H1 (cell line): ENCODE measurements at regions not wholly inside any gene's neighbourhood (a gene's known extent, or its start where the extent isn't known, plus 50 kb on each side); places are given as distances from the start of the nearest gene placed in this dataset.

Source experiments
- CTCF ChIA-PET: fragments of 300-600 bp; sonication (Branson Sonifier 250); formaldehyde crosslinking; loops from one replicate; lab custom pipeline; 2021; ENCODE audit not compliant: partially characterized antibody; lab: Charles Lee
- POLR2A ChIA-PET: fragments of 300-600 bp; sonication (Branson Sonifier 250); formaldehyde crosslinking; loops from one replicate; lab custom pipeline; 2021; ENCODE audit warnings: inconsistent platforms; ENCODE audit not compliant: partially characterized antibody; lab: Charles Lee
- DNase-seq, 2 experiments: peaks; one replicate each; pipeline versions ENCODE4 v3.0.0 to v3.0.0-alpha.2; 2010 to 2022; ENCODE audit warnings: low spot score in 2 of 2, low read depth in 1 of 2, mixed read lengths in 1 of 2
- FAIRE-seq: peaks from 2 replicates; lab custom pipeline; 2011; peaks lifted over from hg19 to GRCh38; lab: Jason Lieb, UNC
- H2AFZ ChIP-seq: 2 replicates; pipeline ENCODE4 v1.8.1; 2012; ENCODE audit warnings: low read length, inconsistent platforms
- H2AK5ac ChIP-seq: 2 replicates; pipeline ENCODE4 v1.6.1; 2013; ENCODE audit warnings: low read depth, low read length
- H2BK120ac ChIP-seq: replicated peaks from 2 replicates; pipeline ENCODE3; 2013; ENCODE audit warnings: low read depth, low read length, inconsistent platforms
- H2BK12ac ChIP-seq: 2 replicates; pipeline ENCODE4 v1.6.1; 2013; ENCODE audit warnings: low read depth, low read length
- H2BK15ac ChIP-seq: 2 replicates; pipeline ENCODE4 v1.6.1; 2013; ENCODE audit warnings: low read length
- H2BK20ac ChIP-seq: 2 replicates; pipeline ENCODE4 v1.6.1; 2013; ENCODE audit warnings: low read length
- H2BK5ac ChIP-seq: 2 replicates; pipeline ENCODE4 v1.6.1; 2013; ENCODE audit warnings: low read depth, low read length
- H3K14ac ChIP-seq: 2 replicates; pipeline ENCODE4 v1.6.1; 2013; ENCODE audit warnings: inconsistent platforms; ENCODE audit not compliant: insufficient read length
- H3K18ac ChIP-seq: 2 replicates; pipeline ENCODE4 v1.6.1; 2013; ENCODE audit warnings: low read length; ENCODE audit errors: extremely low read depth
- H3K23ac ChIP-seq: 2 replicates; pipeline ENCODE4 v1.6.1; 2013; ENCODE audit warnings: inconsistent platforms; ENCODE audit not compliant: insufficient read length
- H3K23me2 ChIP-seq: 2 replicates; pipeline ENCODE4 v1.6.1; 2013; ENCODE audit warnings: low read depth, low read length
- H3K27ac ChIP-seq: 2 replicates; pipeline ENCODE4 v1.6.1; 2011; ENCODE audit warnings: low read depth, low read length, inconsistent platforms
- H3K27me3 ChIP-seq, 4 experiments: replicated peaks in 1 of 4; 1 replicate in 1 of 4; 2 replicates in 3 of 4; pipeline versions ENCODE4 v1.6.1 to v1.8.1; 2011 to 2013; ENCODE audit warnings: low read length in 3 of 4, mild to moderate bottlenecking in 3 of 4, inconsistent platforms in 2 of 4, mixed read lengths in 2 of 4, moderate library complexity in 1 of 4; ENCODE audit not compliant: control insufficient read depth in 3 of 4, insufficient read depth in 3 of 4; ENCODE audit errors: extremely low read depth in 1 of 4
- H3K36me3 ChIP-seq, 4 experiments: 2 replicates each; pipeline versions ENCODE4 v1.6.1 to v1.8.1; 2011 to 2013; ENCODE audit warnings: mild to moderate bottlenecking in 4 of 4, low read length in 3 of 4, moderate library complexity in 2 of 4, control low read depth in 1 of 4, inconsistent platforms in 1 of 4; ENCODE audit not compliant: insufficient read depth in 4 of 4, control insufficient read depth in 2 of 4
- H3K4ac ChIP-seq: replicated peaks from 2 replicates; pipeline ENCODE3; 2013; ENCODE audit warnings: low read length, low read depth, mixed read lengths, inconsistent platforms; ENCODE audit not compliant: insufficient read length
- H3K4me1 ChIP-seq, 4 experiments: replicated peaks in 1 of 4; 1 replicate in 1 of 4; 2 replicates in 3 of 4; pipeline versions ENCODE4 v1.6.1 to v1.8.1; 2011 to 2013; ENCODE audit warnings: low read length in 3 of 4, inconsistent platforms in 2 of 4, mixed read lengths in 1 of 4; ENCODE audit not compliant: insufficient read depth in 4 of 4, control insufficient read depth in 3 of 4
- H3K4me2 ChIP-seq, 2 experiments: 2 replicates each; pipeline versions ENCODE4 v1.6.1 to v1.8.1; 2011 to 2013; ENCODE audit warnings: low read depth in 2 of 2, low read length in 2 of 2, control low read depth in 1 of 2, inconsistent platforms in 1 of 2, mild to moderate bottlenecking in 1 of 2; ENCODE audit not compliant: insufficient read depth in 1 of 2
- H3K4me3 ChIP-seq, 4 experiments: fragments of 200-600, 300-600 bp in 1 of 4; sonication (generic), shearing (Covaris generic), sonication (Bioruptor Twin) in 1 of 4; 2 replicates each; pipeline versions ENCODE4 v1.5.1 to v1.8.1; 2011 to 2016; ENCODE audit warnings: low read length in 4 of 4, low read depth in 3 of 4, control low read depth in 2 of 4, inconsistent platforms in 2 of 4, mild to moderate bottlenecking in 2 of 4, mixed read lengths in 1 of 4, moderate library complexity in 1 of 4; ENCODE audit not compliant: insufficient read depth in 2 of 4; ENCODE audit errors: extremely low read depth in 1 of 4
- H3K56ac ChIP-seq: replicated peaks from 2 replicates; pipeline ENCODE3; 2013; ENCODE audit warnings: low read depth, mild to moderate bottlenecking, mixed read lengths, low read length, inconsistent platforms; ENCODE audit not compliant: insufficient read length
- H3K79me1 ChIP-seq: 2 replicates; pipeline ENCODE4 v1.6.1; 2013; ENCODE audit warnings: low read depth, low read length, control low read depth
- H3K79me2 ChIP-seq, 2 experiments: 2 replicates each; pipeline versions ENCODE4 v1.6.1 to v1.8.1; 2012 to 2013; ENCODE audit warnings: low read length in 2 of 2, mild to moderate bottlenecking in 2 of 2, inconsistent platforms in 1 of 2; ENCODE audit not compliant: insufficient read depth in 2 of 2, control insufficient read depth in 1 of 2
- H3K9ac ChIP-seq, 4 experiments: replicated peaks in 1 of 4; 1 replicate in 1 of 4; 2 replicates in 3 of 4; pipeline versions ENCODE4 v1.6.1 to v1.8.1; 2011 to 2013; ENCODE audit warnings: low read depth in 3 of 4, low read length in 3 of 4, control low read depth in 2 of 4, mild to moderate bottlenecking in 2 of 4, moderate library complexity in 2 of 4, inconsistent platforms in 1 of 4; ENCODE audit errors: extremely low read depth in 1 of 4
- H3K9me3 ChIP-seq, 2 experiments: 2 replicates each; pipeline versions ENCODE4 v1.6.1 to v1.8.1; 2012 to 2013; ENCODE audit warnings: mild to moderate bottlenecking in 2 of 2, moderate library complexity in 2 of 2, control low read depth in 1 of 2, inconsistent platforms in 1 of 2, low read depth in 1 of 2, low read length in 1 of 2, mixed read lengths in 1 of 2; ENCODE audit not compliant: insufficient read depth in 2 of 2
- H4K20me1 ChIP-seq, 2 experiments: replicated peaks in 1 of 2; 2 replicates each; pipeline versions ENCODE3 to v1.8.1; 2011 to 2013; ENCODE audit warnings: inconsistent platforms in 2 of 2, low read length in 2 of 2, mild to moderate bottlenecking in 1 of 2; ENCODE audit not compliant: insufficient read depth in 2 of 2, control insufficient read depth in 1 of 2
- H4K5ac ChIP-seq: 2 replicates; pipeline ENCODE4 v1.6.1; 2013; ENCODE audit warnings: low read length, low read depth, mixed read lengths, inconsistent platforms; ENCODE audit not compliant: insufficient read length
- H4K8ac ChIP-seq: 2 replicates; pipeline ENCODE4 v1.8.0; 2013; ENCODE audit warnings: mild to moderate bottlenecking, moderate library complexity, low read length, inconsistent platforms; ENCODE audit not compliant: insufficient read depth; ENCODE audit errors: extremely low read depth
- H4K91ac ChIP-seq: replicated peaks from 2 replicates; pipeline ENCODE3; 2013; ENCODE audit warnings: low read length, mixed read lengths, inconsistent platforms; ENCODE audit not compliant: insufficient read length
- E2F6 ChIP-seq: IDR thresholded peaks from 2 replicates; pipeline ENCODE4 v1.6.1; 2012; ENCODE audit warnings: inconsistent platforms
- RXRA ChIP-seq: IDR thresholded peaks from 2 replicates; pipeline ENCODE4 v1.6.1; 2011; ENCODE audit warnings: low read depth, mild to moderate bottlenecking, low read length, moderate library complexity; ENCODE audit not compliant: insufficient read depth
- SAP30 ChIP-seq: fragments of 300-600 bp; sonication (generic); IDR thresholded peaks from 2 replicates; pipeline ENCODE4 v1.7.1; 2012; ENCODE audit warnings: low read length, moderate library complexity, mild to moderate bottlenecking, inconsistent platforms; ENCODE audit not compliant: insufficient read depth, insufficient replicate concordance
- WGBS, 2 experiments: shearing (Covaris generic) in 1 of 2; methylation state at CpG; one replicate each; pipeline versions ENCODE4 v1.1.6 to v1.1.7; 2013 to 2015; ENCODE audit warnings: low lambda C conversion rate in 2 of 2, mixed read lengths in 2 of 2, inconsistent platforms in 1 of 2, low coverage in 1 of 2, missing lambda C conversion rate in 1 of 2; ENCODE audit not compliant: insufficient replicate concordance in 2 of 2, insufficient coverage in 1 of 2, insufficient read length in 1 of 2; ENCODE audit errors: extremely low coverage in 1 of 2, missing lambda C conversion rate in 1 of 2; 5-methylcytosine and 5-hydroxymethylcytosine counted together

GRCh38 chr20:56793916-56794315 is 164.8 kb downstream of the TFAP2C start:
- Histone ChIP-seq H3K23ac (no peak overlapping the region), H3K9ac (no peak overlapping the region), H2BK12ac (no peak overlapping the region), H2AK5ac (peak overlapping the region; percentile 24; the same call in 1 of the 2 replicates), H3K79me1 (no peaks in the 10 kb centered on the region), H3K36me3 (no peaks in the 10 kb centered on the region), H3K56ac (no peak overlapping the region), H4K20me1 (no peaks in the 10 kb centered on the region), H3K27ac (no peak overlapping the region), H3K79me2 (no peaks in the 10 kb centered on the region), H2BK5ac (no peak overlapping the region), H4K5ac (no peak overlapping the region), H3K14ac (no peak overlapping the region), H2BK20ac (no peak overlapping the region), H3K4ac (no peak overlapping the region), H4K91ac (no peak overlapping the region), H2AFZ (no peak overlapping the region), H3K9me3 (peaks cover 4 to 6% of the 10 kb centered on the region in 2 experiments; a peak in 3 of 4 replicates), H3K4me2 (no peak overlapping the region), H2BK120ac (no peak overlapping the region), H2BK15ac (no peak overlapping the region), H3K18ac (no peak overlapping the region), H3K23me2 (no peaks in the 10 kb centered on the region), H3K4me3 (no peak overlapping the region), H4K8ac (no peak overlapping the region), H3K27me3 (no peaks in the 10 kb centered on the region), H3K4me1 (no peaks in the 10 kb centered on the region)
- 86% methylated on average over 7 of the region's 7 CpGs; no CpG with 5 or more reads in 1 of the 2 experiments for WGBS, 2 experiments
- TF ChIP-seq SAP30 = no peak
- TF ChIP-seq RXRA = no peak
- no peak for TF ChIP-seq E2F6
- no peak for FAIRE-seq
- CTCF ChIA-PET = interaction anchor here (1.1 kb wide), 1 partner anchor 21 kb away, joined by 3 read pairs; no protein-coding TSS in a partner anchor
- POLR2A ChIA-PET = interaction anchor here (0.7 kb wide), 1 partner anchor 24 kb away, joined by 3 read pairs; no protein-coding TSS in a partner anchor
- DNase-seq = no peak
